A549 (cell line): ENCODE measurements at regions not wholly inside any gene's neighbourhood (a gene's known extent, or its start where the extent isn't known, plus 50 kb on each side); places are given as distances from the start of the nearest gene placed in this dataset.

Experiments used
- ATAC-seq, 2 experiments: fragments of 200-7000 bp in 1 of 2; fragments of >200 bp in 1 of 2; cut with Nextera tagmentation in 1 of 2; cut with Tn5 transposase in 1 of 2; 3 replicates each; pipeline versions ENCODE4 v1.8.0 to v1.9.1; 2018 to 2020; ENCODE audit warnings: mild to moderate bottlenecking in 1 of 2, moderate library complexity in 1 of 2
- CTCF ChIA-PET: fragments of 300-600 bp; sonication (Branson Sonifier 250); formaldehyde crosslinking; extraction: SDS; loops from one replicate; lab custom pipeline; 2021; ENCODE audit warnings: antibody characterized with exemption, inconsistent platforms; lab: Yijun Ruan, JAX
- POLR2A ChIA-PET: fragments of 350-600 bp; formaldehyde crosslinking; extraction: SDS; loops from one replicate; lab custom pipeline; 2021; ENCODE audit warnings: antibody characterized with exemption, inconsistent platforms; lab: Yijun Ruan, JAX
- DNase-seq, 2 experiments: peaks; one replicate each; pipeline versions ENCODE4 v3.0.0 to v3.0.0-alpha.2; 2011 to 2016; ENCODE audit warnings: low read depth in 1 of 2, low spot score in 1 of 2
- FAIRE-seq: peaks from 2 replicates; lab custom pipeline; 2011; peaks lifted over from hg19 to GRCh38; lab: Jason Lieb, UNC
- H3K27ac ChIP-seq, 2 experiments: fragments of >200 bp; sonication (Bioruptor Twin); formaldehyde crosslinking; 3 replicates each; pipeline ENCODE4 v1.5.1; 2016 to 2017
- H3K4me1 ChIP-seq: fragments of >200 bp; sonication (Bioruptor Twin); formaldehyde crosslinking; 3 replicates; pipeline ENCODE4 v1.6.1; 2016
- H3K4me2 ChIP-seq: fragments of >200 bp; sonication (Bioruptor Twin); formaldehyde crosslinking; 3 replicates; pipeline ENCODE4 v1.6.1; 2016
- H3K4me3 ChIP-seq: fragments of >200 bp; sonication (Bioruptor Twin); formaldehyde crosslinking; 3 replicates; pipeline ENCODE4 v1.5.1; 2016
- H3K9me3 ChIP-seq: fragments of >200 bp; sonication (Bioruptor Twin); formaldehyde crosslinking; 3 replicates; pipeline ENCODE4 v1.6.1; 2016
- EHMT2 ChIP-seq: fragments of 200-600 bp; sonication (generic); IDR thresholded peaks from 2 replicates; pipeline ENCODE4 v1.6.1; 2016; ENCODE audit warnings: antibody characterized with exemption, low read depth, mild to moderate bottlenecking, moderate library complexity
- EP300 ChIP-seq, 2 experiments: fragments of >200 bp; sonication (Bioruptor Twin); formaldehyde crosslinking; IDR thresholded peaks; 2 replicates in 1 of 2; 3 replicates in 1 of 2; pipeline ENCODE4 v1.6.1; 2016 to 2017
- FOSB ChIP-seq: fragments of 250-450 bp; sonication (Bioruptor Pico); IDR thresholded peaks from 2 replicates; pipeline ENCODE4 v1.5.0; 2020; ENCODE audit warnings: mild to moderate bottlenecking, moderate library complexity
- HOXB5 ChIP-seq: fragments of 250-450 bp; sonication (Bioruptor Pico); IDR thresholded peaks from 2 replicates; pipeline ENCODE4 v1.5.0; 2020; ENCODE audit warnings: mild to moderate bottlenecking, moderate library complexity
- KDM1A ChIP-seq: fragments of 200-600 bp; sonication (generic); IDR thresholded peaks from 2 replicates; pipeline ENCODE4 v1.6.1; 2016; ENCODE audit warnings: low read depth, mild to moderate bottlenecking
- KDM5A ChIP-seq: fragments of 200-600 bp; sonication (generic); IDR thresholded peaks from 2 replicates; pipeline ENCODE4 v1.6.1; 2016; ENCODE audit warnings: antibody characterized with exemption, mild to moderate bottlenecking
- MYC ChIP-seq: IDR thresholded peaks from 2 replicates; pipeline ENCODE4 v1.6.1; 2012; ENCODE audit warnings: mild to moderate bottlenecking, inconsistent platforms, low read length, improper control_type of control experiment, borderline replicate concordance
- NFE2L2 ChIP-seq: fragments of 150-350 bp; conservative IDR thresholded peaks from 2 replicates; pipeline ENCODE4 v1.6.1; 2014; ENCODE audit warnings: low read length
- NPAS2 ChIP-seq: fragments of 250-450 bp; sonication (Bioruptor Pico); IDR thresholded peaks from 2 replicates; pipeline ENCODE4 v1.8.0; 2022; ENCODE audit warnings: mild to moderate bottlenecking, moderate library complexity, borderline replicate concordance
- PBX3 ChIP-seq: IDR thresholded peaks from 2 replicates; pipeline ENCODE4 v1.6.1; 2012
- RAD21 ChIP-seq, 2 experiments: fragments of >200 bp in 1 of 2; sonication (Bioruptor Twin) in 1 of 2; formaldehyde crosslinking in 1 of 2; IDR thresholded peaks in 1 of 2; conservative IDR thresholded peaks in 1 of 2; 2 replicates in 1 of 2; 3 replicates in 1 of 2; pipeline ENCODE4 v1.6.1; 2012 to 2018; ENCODE audit warnings: inconsistent platforms in 1 of 2
- RNF2 ChIP-seq: fragments of 200-600 bp; sonication (generic); IDR thresholded peaks from 2 replicates; pipeline ENCODE4 v1.6.1; 2016; ENCODE audit warnings: low read depth, mild to moderate bottlenecking, antibody characterized with exemption, moderate library complexity, borderline replicate concordance
- SREBF2 ChIP-seq: fragments of 450-650 bp; IDR thresholded peaks from 2 replicates; pipeline ENCODE4 v1.6.1; 2014; ENCODE audit warnings: mild to moderate bottlenecking, moderate library complexity
- USF2 ChIP-seq: fragments of 450-650 bp; IDR thresholded peaks from 2 replicates; pipeline ENCODE4 v1.6.1; 2014; ENCODE audit warnings: antibody characterized with exemption
- WGBS: methylation state at CpG from one replicate; pipeline ENCODE4 v1.1.6; 2017; ENCODE audit errors: missing lambda C conversion rate; 5-methylcytosine and 5-hydroxymethylcytosine counted together
- TF ChIP-seq, protein P1 (sequence below): fragments of >200 bp; sonication (Bioruptor Twin); formaldehyde crosslinking; IDR thresholded peaks from 3 replicates; pipeline ENCODE4 v1.5.1; 2016
- TF ChIP-seq, protein P2 (sequence below): fragments of 250-450 bp; sonication (Bioruptor Pico); IDR thresholded peaks from 2 replicates; pipeline ENCODE4 v1.5.0; 2020; ENCODE audit warnings: low read depth, mild to moderate bottlenecking, moderate library complexity

- TF ChIP-seq PBX3 = no peak
- TF ChIP-seq, all 56 proteins: peak for 0
Measured at GRCh38 chr6:125511809-125512396, 210.1 kb upstream of the HDDC2 start (continued).

GRCh38 chr6:125512621-125513020 lies 210.9 kb upstream of the HDDC2 start:
- WGBS = 0% methylated on average over 2 of the region's 2 CpGs
- POLR2A ChIA-PET = no interaction called here

GRCh38 chr6:125513978-125514377 lies 212.2 kb upstream of the HDDC2 start:
- Histone ChIP-seq H3K4me1 (no peaks in the 10 kb centered on the region), H3K9me3 (no peaks in the 10 kb centered on the region), H3K4me3 (no peak overlapping the region), H3K4me2 (no peak overlapping the region), H3K27ac (no peak overlapping the region)
- DNase-seq = no peak
- FAIRE-seq = no peak
- POLR2A ChIA-PET = no interaction called here
- no peak for ATAC-seq
- TF ChIP-seq KDM1A = no peak
- CTCF ChIA-PET = no interaction called here

More at GRCh38 chr6:125512621-125513020, 210.9 kb upstream of the HDDC2 start:
- Histone ChIP-seq H3K27ac (no peak overlapping the region), H3K9me3 (no peaks in the 10 kb centered on the region), H3K4me3 (no peak overlapping the region), H3K4me2 (no peak overlapping the region), H3K4me1 (no peaks in the 10 kb centered on the region)
- FAIRE-seq (no peak), ATAC-seq (peak in 1 of 2 experiments; percentile 39; a peak in 1 of 6 replicates), DNase-seq (peak in 1 of 2 experiments; percentile 5)
- CTCF ChIA-PET = no interaction called here
- TF ChIP-seq PBX3 (no peak), RAD21 (conservative IDR thresholded peaks at IDR 0.05 in 1 of 2, IDR thresholded peaks at IDR 0.05 in 1 of 2) (0 out of 5 replicates have a peak, but pooled peaks of 1 of the 2 experiments have one; percentile 22), SREBF2 (no peak)
- TF ChIP-seq, protein P1, sequence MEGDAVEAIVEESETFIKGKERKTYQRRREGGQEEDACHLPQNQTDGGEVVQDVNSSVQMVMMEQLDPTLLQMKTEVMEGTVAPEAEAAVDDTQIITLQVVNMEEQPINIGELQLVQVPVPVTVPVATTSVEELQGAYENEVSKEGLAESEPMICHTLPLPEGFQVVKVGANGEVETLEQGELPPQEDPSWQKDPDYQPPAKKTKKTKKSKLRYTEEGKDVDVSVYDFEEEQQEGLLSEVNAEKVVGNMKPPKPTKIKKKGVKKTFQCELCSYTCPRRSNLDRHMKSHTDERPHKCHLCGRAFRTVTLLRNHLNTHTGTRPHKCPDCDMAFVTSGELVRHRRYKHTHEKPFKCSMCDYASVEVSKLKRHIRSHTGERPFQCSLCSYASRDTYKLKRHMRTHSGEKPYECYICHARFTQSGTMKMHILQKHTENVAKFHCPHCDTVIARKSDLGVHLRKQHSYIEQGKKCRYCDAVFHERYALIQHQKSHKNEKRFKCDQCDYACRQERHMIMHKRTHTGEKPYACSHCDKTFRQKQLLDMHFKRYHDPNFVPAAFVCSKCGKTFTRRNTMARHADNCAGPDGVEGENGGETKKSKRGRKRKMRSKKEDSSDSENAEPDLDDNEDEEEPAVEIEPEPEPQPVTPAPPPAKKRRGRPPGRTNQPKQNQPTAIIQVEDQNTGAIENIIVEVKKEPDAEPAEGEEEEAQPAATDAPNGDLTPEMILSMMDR = 0 out of 3 replicates have a peak, but pooled peaks have one; percentile 13

- H3K9me3 ChIP-seq = no peaks in the 10 kb centered on the region
- POLR2A ChIA-PET = no interaction called here
- CTCF ChIA-PET = no interaction called here
- H3K4me3 ChIP-seq = no peak overlapping the region
- no peak for DNase-seq
- no peak overlapping the region for H3K27ac ChIP-seq
- 19% methylated on average over 3 of the region's 3 CpGs for WGBS
- TF ChIP-seq KDM5A (no peak), USF2 (no peak), HOXB5 (no peak), NPAS2 (CRISPR knock-in tag) (no peak), FOSB (CRISPR knock-in tag) (no peak), MYC (no peak), RNF2 (no peak), KDM1A (no peak), NFE2L2 (no peak), SREBF2 (no peak), EP300 (IDR thresholded peaks at IDR 0.05) (no peak), EHMT2 (no peak)
- TF ChIP-seq, protein P2, sequence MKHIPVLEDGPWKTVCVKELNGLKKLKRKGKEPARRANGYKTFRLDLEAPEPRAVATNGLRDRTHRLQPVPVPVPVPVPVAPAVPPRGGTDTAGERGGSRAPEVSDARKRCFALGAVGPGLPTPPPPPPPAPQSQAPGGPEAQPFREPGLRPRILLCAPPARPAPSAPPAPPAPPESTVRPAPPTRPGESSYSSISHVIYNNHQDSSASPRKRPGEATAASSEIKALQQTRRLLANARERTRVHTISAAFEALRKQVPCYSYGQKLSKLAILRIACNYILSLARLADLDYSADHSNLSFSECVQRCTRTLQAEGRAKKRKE (CRISPR knock-in tag) = no peak
- FAIRE-seq = no peak
- no peak for ATAC-seq
- no peak overlapping the region for H3K4me2 ChIP-seq
- H3K4me1 ChIP-seq = no peaks in the 10 kb centered on the region
Measured at GRCh38 chr6:125516644-125517043, 214.9 kb upstream of the HDDC2 start.
